Stomach (tissue), 4 donors: ENCODE measurements at regions not wholly inside any gene's neighbourhood (a gene's known extent, or its start where the extent isn't known, plus 50 kb on each side); places are given as distances from the start of the nearest gene placed in this dataset.

Experiments used
- POLR2AphosphoS5 ChIP-seq, 3 donors: sonication (generic); formaldehyde crosslinking; IDR thresholded peaks; one replicate each; pipeline ENCODE4 v1.6.1; 2016; ENCODE audit warnings: antibody characterized with exemption in 3 of 3
- TF ChIP-seq, protein P1 (sequence below), 7 experiments: fragments of 450-650 bp in 4 of 7; fragments of 200-600 bp in 3 of 7; sonication (generic) in 3 of 7; IDR thresholded peaks; one replicate each; pipeline ENCODE4 v1.5.1; 2016 to 2019; ENCODE audit warnings: antibody characterized with exemption in 7 of 7, control low read depth in 2 of 7, mild to moderate bottlenecking in 1 of 7

DNA sequence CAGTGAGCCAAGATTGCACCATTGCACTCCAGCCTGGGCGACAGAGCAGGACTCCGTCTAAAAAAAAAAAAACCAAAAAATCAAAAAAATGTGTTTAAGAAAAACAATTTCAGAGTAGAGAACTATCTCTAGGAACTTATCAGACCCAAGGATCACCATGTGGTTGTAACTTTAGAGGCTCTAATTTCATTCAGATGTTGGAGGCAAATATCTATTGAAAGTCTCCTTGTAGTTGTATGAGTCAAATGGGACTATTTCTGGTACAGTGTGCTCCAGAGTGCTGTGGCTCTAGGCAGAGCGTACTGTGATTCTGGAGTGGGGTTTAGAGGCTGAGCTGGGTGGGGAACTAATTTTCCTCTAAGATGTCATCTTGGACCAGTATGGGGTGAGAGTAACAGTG lies 398.7 kb downstream of the SHQ1 start:
- TF ChIP-seq, protein P1, sequence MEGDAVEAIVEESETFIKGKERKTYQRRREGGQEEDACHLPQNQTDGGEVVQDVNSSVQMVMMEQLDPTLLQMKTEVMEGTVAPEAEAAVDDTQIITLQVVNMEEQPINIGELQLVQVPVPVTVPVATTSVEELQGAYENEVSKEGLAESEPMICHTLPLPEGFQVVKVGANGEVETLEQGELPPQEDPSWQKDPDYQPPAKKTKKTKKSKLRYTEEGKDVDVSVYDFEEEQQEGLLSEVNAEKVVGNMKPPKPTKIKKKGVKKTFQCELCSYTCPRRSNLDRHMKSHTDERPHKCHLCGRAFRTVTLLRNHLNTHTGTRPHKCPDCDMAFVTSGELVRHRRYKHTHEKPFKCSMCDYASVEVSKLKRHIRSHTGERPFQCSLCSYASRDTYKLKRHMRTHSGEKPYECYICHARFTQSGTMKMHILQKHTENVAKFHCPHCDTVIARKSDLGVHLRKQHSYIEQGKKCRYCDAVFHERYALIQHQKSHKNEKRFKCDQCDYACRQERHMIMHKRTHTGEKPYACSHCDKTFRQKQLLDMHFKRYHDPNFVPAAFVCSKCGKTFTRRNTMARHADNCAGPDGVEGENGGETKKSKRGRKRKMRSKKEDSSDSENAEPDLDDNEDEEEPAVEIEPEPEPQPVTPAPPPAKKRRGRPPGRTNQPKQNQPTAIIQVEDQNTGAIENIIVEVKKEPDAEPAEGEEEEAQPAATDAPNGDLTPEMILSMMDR (IDR thresholded peaks at IDR 0.05): no peak
- no peak for TF ChIP-seq POLR2AphosphoS5 (IDR thresholded peaks at IDR 0.05)
